ENCODE measurements at regions not wholly inside any gene's neighbourhood (a gene's known extent, or its start where the extent isn't known, plus 50 kb on each side); places are given as distances from the start of the nearest gene placed in this dataset.

DNA sequence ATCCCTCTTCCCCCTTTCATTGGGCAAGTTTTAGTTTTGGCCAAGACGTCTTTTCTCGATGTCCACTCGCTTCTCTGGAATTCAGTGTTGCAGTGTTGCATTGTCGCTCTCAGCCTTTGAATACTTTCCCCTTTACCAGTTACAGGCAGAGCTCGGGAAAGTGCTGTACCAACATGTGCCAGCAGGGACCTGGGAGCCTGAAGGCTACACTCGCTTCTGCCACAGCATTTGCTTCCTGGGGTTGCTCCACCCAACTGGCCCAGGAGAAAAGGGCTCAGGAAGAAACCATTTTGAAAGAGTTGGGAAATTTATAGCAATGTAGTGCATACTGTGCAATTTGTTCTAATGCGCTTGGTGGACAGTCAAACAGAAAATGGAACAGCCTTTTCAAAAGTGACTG, 78.6 kb downstream of the LINC00237 start:
- TF ChIP-seq SIN3A (IDR thresholded peaks at IDR 0.05; ENCODE audit: borderline replicate concordance, insufficient read depth, low read length) (no peak), POLR2AphosphoS5 (IDR thresholded peaks at IDR 0.05; ENCODE audit: low read depth, low read length) (no peak), TAF1 (IDR thresholded peaks at IDR 0.05; ENCODE audit: borderline replicate concordance, insufficient read depth, low read length) (no peak), FOXP2 (optimal IDR thresholded peaks at IDR 0.05; ENCODE audit: borderline replicate concordance, extremely low read depth, extremely low read length, insufficient read depth) (no peak), REST (IDR thresholded peaks at IDR 0.05; ENCODE audit: insufficient read depth in 1 of 2, low read depth in 2 of 2, low read length in 2 of 2) (no peak)

GRCh38 chr20:21026951-21027350, 79.2 kb downstream of the LINC00237 start:
- no peak for TF ChIP-seq TAF1 (IDR thresholded peaks at IDR 0.05; ENCODE audit: borderline replicate concordance, insufficient read depth, low read length)
- TF ChIP-seq FOXP2 (optimal IDR thresholded peaks at IDR 0.05; ENCODE audit: borderline replicate concordance, extremely low read depth, extremely low read length, insufficient read depth): no peak
- TF ChIP-seq REST (IDR thresholded peaks at IDR 0.05; ENCODE audit: insufficient read depth in 1 of 2, low read depth in 2 of 2, low read length in 2 of 2): no peak
- no peak for TF ChIP-seq POLR2AphosphoS5 (IDR thresholded peaks at IDR 0.05; ENCODE audit: low read depth, low read length)
- no peak for TF ChIP-seq SIN3A (IDR thresholded peaks at IDR 0.05; ENCODE audit: borderline replicate concordance, insufficient read depth, low read length)

DNA sequence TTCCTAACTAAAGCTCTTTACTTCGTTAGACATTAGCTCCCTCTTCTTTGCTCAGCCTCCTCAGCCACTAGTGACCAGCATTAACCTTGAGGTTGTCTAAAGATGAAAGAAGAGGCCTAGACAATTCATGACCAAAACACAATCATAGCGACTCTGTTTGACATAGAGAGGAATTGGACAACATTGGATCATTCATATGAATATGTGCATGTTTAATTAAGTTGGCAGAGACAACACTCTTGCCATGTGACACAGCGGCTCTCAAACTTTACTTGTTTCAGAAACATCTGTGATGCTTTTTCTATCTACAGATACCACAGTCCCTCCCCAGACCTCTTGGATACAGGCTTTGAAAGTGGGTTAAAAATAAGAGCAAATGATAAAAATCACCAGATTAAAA, 81.7 kb downstream of the LINC00237 start:
- TF ChIP-seq SIN3A (IDR thresholded peaks at IDR 0.05; ENCODE audit: borderline replicate concordance, insufficient read depth, low read length) (no peak), FOXP2 (optimal IDR thresholded peaks at IDR 0.05; ENCODE audit: borderline replicate concordance, extremely low read depth, extremely low read length, insufficient read depth) (no peak), TAF1 (IDR thresholded peaks at IDR 0.05; ENCODE audit: borderline replicate concordance, insufficient read depth, low read length) (no peak), REST (IDR thresholded peaks at IDR 0.05; ENCODE audit: insufficient read depth in 1 of 2, low read depth in 2 of 2, low read length in 2 of 2) (no peak), POLR2AphosphoS5 (IDR thresholded peaks at IDR 0.05; ENCODE audit: low read depth, low read length) (no peak)

DNA sequence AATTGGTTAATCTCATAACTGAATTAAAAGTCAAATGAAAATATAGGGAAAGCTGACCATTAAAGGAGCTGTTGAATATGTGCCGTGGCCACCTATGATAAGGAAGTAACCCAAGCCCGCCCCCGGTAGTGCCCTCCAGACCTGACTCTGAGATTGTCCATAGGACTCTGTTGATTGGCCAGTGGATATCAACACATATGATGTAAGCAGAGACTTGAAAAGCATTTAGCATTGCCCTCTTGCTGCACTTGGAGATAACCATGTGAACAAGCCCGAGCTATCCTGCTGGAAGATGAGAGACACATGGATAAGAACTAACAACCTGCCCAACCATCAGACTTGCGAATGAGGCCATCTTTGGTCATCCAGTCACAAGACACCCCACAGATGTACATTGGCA, 83.2 kb downstream of the LINC00237 start:
- TF ChIP-seq POLR2AphosphoS5 (IDR thresholded peaks at IDR 0.05; ENCODE audit: low read depth, low read length) (no peak), REST (IDR thresholded peaks at IDR 0.05; ENCODE audit: insufficient read depth in 1 of 2, low read depth in 2 of 2, low read length in 2 of 2) (no peak), FOXP2 (optimal IDR thresholded peaks at IDR 0.05; ENCODE audit: borderline replicate concordance, extremely low read depth, extremely low read length, insufficient read depth) (no peak), TAF1 (IDR thresholded peaks at IDR 0.05; ENCODE audit: borderline replicate concordance, insufficient read depth, low read length) (no peak), SIN3A (IDR thresholded peaks at IDR 0.05; ENCODE audit: borderline replicate concordance, insufficient read depth, low read length) (no peak)

DNA sequence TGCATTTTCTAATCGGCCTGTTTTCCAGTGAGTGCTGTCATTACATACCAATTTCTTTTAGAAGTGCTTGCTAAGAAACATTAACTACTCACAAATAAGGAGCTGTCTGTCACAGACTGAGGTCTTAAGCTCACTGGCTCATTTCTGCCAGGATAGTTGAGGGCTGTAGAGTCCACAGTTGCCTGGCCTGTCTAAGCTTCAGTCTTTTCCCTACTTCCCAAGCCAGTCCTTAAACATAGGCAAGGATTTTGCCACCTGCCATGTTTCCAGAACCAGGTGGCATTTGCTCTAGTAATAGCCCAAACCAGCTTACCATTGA, 84.7 kb downstream of the LINC00237 start:
- TF ChIP-seq FOXP2 (optimal IDR thresholded peaks at IDR 0.05; ENCODE audit: borderline replicate concordance, extremely low read depth, extremely low read length, insufficient read depth) (no peak), POLR2AphosphoS5 (IDR thresholded peaks at IDR 0.05; ENCODE audit: low read depth, low read length) (no peak), REST (IDR thresholded peaks at IDR 0.05; ENCODE audit: insufficient read depth in 1 of 2, low read depth in 2 of 2, low read length in 2 of 2) (no peak), TAF1 (IDR thresholded peaks at IDR 0.05; ENCODE audit: borderline replicate concordance, insufficient read depth, low read length) (no peak), SIN3A (IDR thresholded peaks at IDR 0.05; ENCODE audit: borderline replicate concordance, insufficient read depth, low read length) (no peak)
